BJ (cell line): ENCODE measurements at regions not wholly inside any gene's neighbourhood (a gene's known extent, or its start where the extent isn't known, plus 50 kb on each side); places are given as distances from the start of the nearest gene placed in this dataset.

Experiments
- CTCF ChIA-PET: fragments of 350-600 bp; formaldehyde crosslinking; extraction: SDS; loops from one replicate; lab custom pipeline; 2021; ENCODE audit warnings: antibody characterized with exemption, inconsistent platforms; lab: Yijun Ruan, JAX
- POLR2A ChIA-PET: fragments of 300-600 bp; sonication (Branson Sonifier 250); formaldehyde crosslinking; extraction: SDS; loops from one replicate; lab custom pipeline; 2021; ENCODE audit warnings: antibody characterized with exemption; lab: Charles Lee
- DNase-seq: peaks from one replicate; pipeline ENCODE4 v3.0.0-alpha.2; 2011; ENCODE audit warnings: low read depth
- H3K27me3 ChIP-seq: 2 replicates; pipeline ENCODE4 v1.6.0; 2011; ENCODE audit warnings: low read length; ENCODE audit not compliant: control insufficient read depth, insufficient read depth
- H3K36me3 ChIP-seq: 2 replicates; pipeline ENCODE4 v1.5.1; 2011; ENCODE audit warnings: low read length; ENCODE audit not compliant: control insufficient read depth, insufficient read depth
- H3K4me3 ChIP-seq: 2 replicates; pipeline ENCODE4 v1.5.1; 2011; ENCODE audit warnings: low read depth, mild to moderate bottlenecking, control low read depth, low read length
- CTCF ChIP-seq: IDR thresholded peaks from 2 replicates; pipeline ENCODE4 v1.5.1; 2011; ENCODE audit warnings: low read depth, mild to moderate bottlenecking, control low read depth, inconsistent platforms, low read length, moderate library complexity; ENCODE audit not compliant: insufficient read depth

- no peak for TF ChIP-seq CTCF
- Histone ChIP-seq H3K27me3 (no peaks in the 10 kb centered on the region), H3K36me3 (no peaks in the 10 kb centered on the region), H3K4me3 (no peak overlapping the region)
- no peak for DNase-seq
- ChIA-PET CTCF (no interaction called here), POLR2A (no interaction called here)
Observed at GRCh38 chr17:51442088-51442865, 181.9 kb downstream of the UTP18 start.

- CTCF ChIA-PET = no interaction called here
- TF ChIP-seq CTCF = no peak
- DNase-seq = no peak
Observed at GRCh38 chr17:51443646-51444045, 183.3 kb downstream of the UTP18 start.

GRCh38 chr17:51445946-51446345, 185.6 kb downstream of the UTP18 start:
- ChIA-PET CTCF (no interaction called here), POLR2A (no interaction called here)

More at GRCh38 chr17:51443646-51444045, 183.3 kb downstream of the UTP18 start:
- POLR2A ChIA-PET = no interaction called here
- Histone ChIP-seq H3K36me3 (no peaks in the 10 kb centered on the region), H3K27me3 (no peaks in the 10 kb centered on the region), H3K4me3 (no peak overlapping the region)

DNA sequence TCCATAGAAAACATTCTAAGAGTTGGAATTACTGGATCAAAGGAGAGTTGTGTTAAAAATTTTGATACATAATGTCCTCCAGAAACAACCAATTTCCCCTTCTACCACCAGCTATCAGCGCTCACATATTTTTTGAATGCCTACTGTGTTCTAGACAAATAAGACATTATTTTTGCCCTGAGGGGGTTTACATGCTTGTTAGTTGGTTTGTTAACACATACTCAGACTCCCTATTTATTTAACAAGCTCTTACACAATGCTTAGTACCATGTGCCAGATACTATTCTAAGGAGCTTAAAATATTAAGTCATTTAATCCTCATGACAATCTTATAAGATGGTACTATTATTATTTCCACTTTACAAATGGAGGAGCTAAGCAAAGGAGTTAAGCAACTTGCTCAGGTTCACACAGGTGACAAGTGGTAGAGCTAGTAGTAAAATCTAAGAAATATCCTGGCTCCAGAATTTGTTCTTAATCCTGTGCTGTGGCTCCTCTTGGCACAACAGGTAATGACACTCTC, 194.2 kb downstream of the UTP18 start:
- ChIA-PET POLR2A (no interaction called here), CTCF (interaction anchor here (0.6 kb wide), 1 partner anchor 84 kb away, joined by 3 read pairs; no protein-coding TSS in a partner anchor)
- no peaks in the 10 kb centered on the region for H3K27me3 ChIP-seq
- H3K4me3 ChIP-seq = no peak overlapping the region
- H3K36me3 ChIP-seq = no peaks in the 10 kb centered on the region
- DNase-seq = no peak
- no peak for TF ChIP-seq CTCF

More at GRCh38 chr17:51445946-51446345, 185.6 kb downstream of the UTP18 start:
- Histone ChIP-seq H3K36me3 (no peaks in the 10 kb centered on the region), H3K27me3 (no peaks in the 10 kb centered on the region), H3K4me3 (no peak overlapping the region)
- no peak for DNase-seq
- no peak for TF ChIP-seq CTCF

DNA sequence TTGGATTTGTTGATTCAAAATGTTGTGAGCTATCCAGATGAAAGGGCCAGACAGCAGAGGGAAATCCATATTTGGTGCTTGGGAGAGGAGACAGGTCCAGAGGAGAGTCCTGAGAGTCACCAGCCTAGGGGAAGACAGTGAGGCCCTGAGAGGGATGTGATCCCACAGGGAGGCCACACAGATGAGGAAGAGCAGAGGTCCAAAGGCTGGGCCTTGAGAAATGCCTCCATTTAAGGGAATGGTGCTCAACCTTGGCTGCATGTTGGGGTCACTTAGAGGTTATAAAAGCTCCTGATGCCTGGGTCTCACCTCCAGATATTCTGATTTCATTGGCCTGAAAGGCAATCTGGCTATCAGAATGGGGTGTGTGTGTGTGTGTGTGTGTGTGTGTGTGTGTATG, 194.9 kb downstream of the UTP18 start:
- Histone ChIP-seq H3K27me3 (no peaks in the 10 kb centered on the region), H3K36me3 (no peaks in the 10 kb centered on the region), H3K4me3 (no peak overlapping the region)
- ChIA-PET POLR2A (no interaction called here), CTCF (interaction anchor here (0.6 kb wide), 1 partner anchor 83 kb away, joined by 3 read pairs; no protein-coding TSS in a partner anchor)
- no peak for TF ChIP-seq CTCF
- no peak for DNase-seq
